ENCODE measurements at regions not wholly inside any gene's neighbourhood (a gene's known extent, or its start where the extent isn't known, plus 50 kb on each side); places are given as distances from the start of the nearest gene placed in this dataset.
A peak's percentile ranks its signal among the peaks of the same experiment; 100 is the strongest.

DNA sequence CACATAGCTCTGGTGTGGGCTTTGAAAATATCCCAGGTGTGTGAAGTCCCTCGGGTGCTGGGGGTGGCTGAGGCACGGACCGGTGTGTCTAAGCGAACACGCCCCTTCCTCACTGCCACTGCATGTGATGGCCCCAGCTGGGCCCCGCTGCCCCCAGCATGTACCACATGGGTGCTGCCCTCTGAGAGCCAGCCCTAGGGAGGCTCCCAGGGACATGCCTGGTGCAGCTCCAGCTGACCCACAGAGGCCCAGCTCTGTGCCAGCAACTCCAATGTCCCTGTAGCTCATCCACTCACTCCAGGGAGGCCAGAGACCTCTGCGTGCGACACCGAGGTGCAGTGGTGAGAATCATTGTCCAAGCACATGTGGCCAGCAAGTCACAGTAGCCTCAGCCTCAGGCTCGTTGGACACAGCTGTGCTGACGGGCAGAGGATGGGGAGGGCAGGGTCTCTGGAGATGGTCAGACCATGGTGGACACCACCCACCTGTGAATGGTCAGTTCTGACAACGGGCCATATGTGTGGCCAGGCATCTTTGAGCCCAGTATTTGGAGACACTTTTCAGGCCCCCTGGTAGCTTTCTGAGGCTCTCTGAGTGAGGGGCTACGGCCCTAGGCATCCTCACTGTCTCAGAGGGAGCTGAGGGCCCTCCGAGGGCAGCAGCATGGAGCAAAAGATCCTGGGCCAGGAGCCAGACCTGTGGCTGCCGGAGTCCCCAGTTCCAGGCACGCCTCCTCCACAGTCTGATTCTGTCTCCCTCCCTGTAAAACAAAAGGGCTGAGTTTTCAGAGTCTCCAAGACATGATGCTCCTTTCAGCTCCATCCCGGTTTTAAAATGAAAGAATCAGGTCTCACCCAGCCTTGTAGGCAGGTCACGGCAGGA is 220.7 kb downstream of the NDUFA10 start:
- no peaks in the 10 kb centered on the region for H3K9me3 ChIP-seq
- no peak overlapping the region for H3K4me3 ChIP-seq
- intact Hi-C loops (cut with DNase I; ENCODE audit: low total_unique reads) = no loop called here
- no peaks in the 10 kb centered on the region for H3K36me3 ChIP-seq (ENCODE audit: low read depth, missing control alignments)
- 80 to 82% methylated on average over 12 to 17 of the region's 18 CpGs for WGBS, 2 donors
- peak; percentile 3 for DNase-seq
- H3K4me1 ChIP-seq = no peaks in the 10 kb centered on the region
- no peaks in the 10 kb centered on the region for H3K27me3 ChIP-seq
- TF ChIP-seq CTCF (IDR thresholded peaks at IDR 0.05) = no peak
- TF ChIP-seq POLR2A (IDR thresholded peaks at IDR 0.05) = no peak
- no peak overlapping the region for H3K27ac ChIP-seq

DNA sequence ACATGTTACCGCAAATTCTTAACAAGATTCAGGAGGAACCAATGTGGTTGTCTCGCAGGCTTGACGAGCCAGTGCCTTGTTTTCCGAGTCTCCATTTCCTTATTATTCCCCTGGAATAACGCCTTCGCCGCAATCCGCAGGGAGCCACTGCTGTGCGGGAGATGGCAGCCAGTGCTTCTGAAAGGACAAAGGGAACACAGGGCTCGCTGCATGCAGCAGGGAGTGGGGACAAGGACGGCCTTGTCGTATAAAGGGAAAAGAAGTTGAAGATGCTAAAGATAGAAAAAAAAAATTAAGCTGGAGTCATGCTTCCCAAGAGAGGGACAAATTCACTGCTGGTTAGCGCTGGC is 221.4 kb downstream of the NDUFA10 start:
- Histone ChIP-seq H3K27ac (no peak overlapping the region), H3K4me1 (no peaks in the 10 kb centered on the region), H3K36me3 (ENCODE audit: low read depth, missing control alignments) (no peaks in the 10 kb centered on the region), H3K4me3 (no peak overlapping the region), H3K27me3 (no peaks in the 10 kb centered on the region), H3K9me3 (no peaks in the 10 kb centered on the region)
- TF ChIP-seq CTCF (IDR thresholded peaks at IDR 0.05) (no peak), POLR2A (IDR thresholded peaks at IDR 0.05) (no peak)
- DNase-seq = no peak
- 80 to 87% methylated on average over 10 to 13 of the region's 13 CpGs for WGBS, 2 donors
- intact Hi-C loops (cut with DNase I; ENCODE audit: low total_unique reads) = no loop called here

DNA sequence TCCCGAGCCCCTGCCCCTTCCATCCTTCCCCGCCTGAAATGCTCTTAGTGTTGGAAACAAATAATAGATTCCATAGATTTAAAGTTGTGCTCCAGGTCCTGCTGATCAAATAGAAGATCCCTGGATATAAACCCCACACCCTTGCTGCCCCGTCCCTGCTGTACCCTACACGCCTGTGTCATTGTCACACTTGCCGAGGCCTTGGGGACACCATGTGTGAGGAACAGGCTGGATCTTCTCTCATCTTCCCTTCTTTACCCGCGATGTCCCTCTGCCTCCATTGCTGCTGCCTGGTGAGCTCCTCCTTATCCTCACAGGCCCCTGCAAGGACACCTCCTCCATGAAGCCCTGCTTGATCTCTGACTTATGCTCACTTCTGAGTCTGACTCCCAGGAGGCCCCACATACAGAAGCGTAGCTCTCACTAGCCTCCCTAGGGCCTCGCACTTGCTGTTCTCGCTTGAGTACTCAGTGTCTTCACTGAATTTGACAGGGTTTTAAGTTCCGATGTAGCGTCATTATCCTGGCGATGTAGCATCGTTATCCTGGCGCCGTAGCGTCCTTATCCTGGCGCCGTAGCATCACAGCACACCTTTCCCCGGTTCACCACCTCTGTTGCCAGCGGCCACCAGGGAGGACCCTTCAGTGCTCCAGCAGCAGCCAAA is 221.9 kb downstream of the NDUFA10 start:
- peak; percentile 9 for DNase-seq
- Histone ChIP-seq H3K36me3 (ENCODE audit: low read depth, missing control alignments) (no peaks in the 10 kb centered on the region), H3K27me3 (no peaks in the 10 kb centered on the region), H3K27ac (no peak overlapping the region), H3K9me3 (no peaks in the 10 kb centered on the region), H3K4me1 (no peaks in the 10 kb centered on the region), H3K4me3 (no peak overlapping the region)
- 94 to 96% methylated on average over 21 of the region's 21 CpGs for WGBS, 2 donors
- intact Hi-C loops (cut with DNase I; ENCODE audit: low total_unique reads) = no loop called here
- TF ChIP-seq CTCF (IDR thresholded peaks at IDR 0.05) = no peak
- no peak for TF ChIP-seq POLR2A (IDR thresholded peaks at IDR 0.05)

DNA sequence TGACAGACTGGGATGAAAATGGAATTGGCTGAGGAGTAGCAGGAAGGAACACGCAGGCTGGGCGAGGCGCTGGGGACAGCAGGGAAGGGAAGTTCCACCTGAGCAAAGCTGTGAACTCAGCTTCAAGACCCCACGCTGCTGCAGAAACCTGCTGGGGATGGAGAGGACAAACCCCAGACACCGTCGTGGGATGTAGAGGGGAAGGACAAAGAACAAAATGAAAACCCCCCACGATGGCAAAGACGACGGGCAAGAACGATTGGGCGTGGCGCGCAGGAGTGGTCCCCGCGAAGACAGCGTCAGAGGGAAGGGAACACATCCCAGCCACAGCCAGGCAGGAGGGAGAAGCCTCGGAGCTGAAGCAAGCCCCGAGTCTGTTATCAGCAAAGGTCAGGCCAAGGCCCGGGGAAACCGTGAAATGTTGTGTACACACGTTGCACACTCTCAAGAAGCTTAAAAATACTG is 222.9 kb downstream of the NDUFA10 start:
- DNase-seq = peak; percentile 10
- no peaks in the 10 kb centered on the region for H3K27me3 ChIP-seq
- 70 to 80% methylated on average over 21 of the region's 21 CpGs for WGBS, 2 donors
- intact Hi-C loops (cut with DNase I; ENCODE audit: low total_unique reads) = no loop called here
- H3K27ac ChIP-seq = no peak overlapping the region
- H3K9me3 ChIP-seq = no peaks in the 10 kb centered on the region
- no peak for TF ChIP-seq POLR2A (IDR thresholded peaks at IDR 0.05)
- no peak for TF ChIP-seq CTCF (IDR thresholded peaks at IDR 0.05)
- H3K4me1 ChIP-seq = no peaks in the 10 kb centered on the region
- H3K36me3 ChIP-seq (ENCODE audit: low read depth, missing control alignments) = no peaks in the 10 kb centered on the region
- H3K4me3 ChIP-seq = no peak overlapping the region

All from testis (tissue), 2 donors.